Astrocyte (in vitro differentiated cells and primary cell): ENCODE measurements at regions not wholly inside any gene's neighbourhood (a gene's known extent, or its start where the extent isn't known, plus 50 kb on each side); places are given as distances from the start of the nearest gene placed in this dataset.

Source experiments
- DNase-seq: peaks from one replicate; pipeline ENCODE4 v3.0.0-alpha.2; 2010; ENCODE audit warnings: low read depth
- FAIRE-seq: peaks from 2 replicates; lab custom pipeline; 2011; peaks lifted over from hg19 to GRCh38; lab: Jason Lieb, UNC
- H2AFZ ChIP-seq: 2 replicates; pipeline ENCODE4 v1.6.0; 2012; ENCODE audit warnings: low read depth, low read length, inconsistent platforms
- H3K27ac ChIP-seq: 2 replicates; pipeline ENCODE4 v1.5.1; 2011; ENCODE audit warnings: low read depth, low read length, inconsistent platforms
- H3K27me3 ChIP-seq: 2 replicates; pipeline ENCODE4 v1.6.0; 2011; ENCODE audit warnings: low read length, inconsistent platforms; ENCODE audit not compliant: insufficient read depth
- H3K36me3 ChIP-seq: 2 replicates; pipeline ENCODE4 v1.5.1; 2011; ENCODE audit warnings: low read length, inconsistent platforms; ENCODE audit not compliant: insufficient read depth
- H3K4me1 ChIP-seq: 2 replicates; pipeline ENCODE4 v1.5.1; 2011; ENCODE audit warnings: low read length, inconsistent platforms; ENCODE audit not compliant: insufficient read depth
- H3K4me2 ChIP-seq: 2 replicates; pipeline ENCODE4 v1.6.0; 2012; ENCODE audit warnings: low read length, inconsistent platforms
- H3K4me3 ChIP-seq: 2 replicates; pipeline ENCODE4 v1.5.1; 2011; ENCODE audit warnings: low read depth, mild to moderate bottlenecking, low read length, inconsistent platforms; ENCODE audit not compliant: insufficient read depth
- H3K79me2 ChIP-seq: 2 replicates; pipeline ENCODE4 v1.6.0; 2012; ENCODE audit warnings: mild to moderate bottlenecking, low read length, inconsistent platforms; ENCODE audit not compliant: insufficient read depth
- H3K9ac ChIP-seq: 2 replicates; pipeline ENCODE4 v1.6.0; 2012; ENCODE audit warnings: mild to moderate bottlenecking, low read length, inconsistent platforms
- H3K9me3 ChIP-seq: 2 replicates; pipeline ENCODE4 v1.5.1; 2012; ENCODE audit warnings: low read depth, mild to moderate bottlenecking, low read length, inconsistent platforms; ENCODE audit not compliant: insufficient read depth
- H4K20me1 ChIP-seq: 2 replicates; pipeline ENCODE4 v1.6.0; 2012; ENCODE audit warnings: low read length, inconsistent platforms; ENCODE audit not compliant: insufficient read depth
- H3K27ac Mint-ChIP-seq: one replicate; pipeline ENCODE4 v1.8.0; 2021; ENCODE audit warnings: mild to moderate bottlenecking, mixed read lengths; ENCODE audit not compliant: unreplicated experiment
- H3K27me3 Mint-ChIP-seq: one replicate; pipeline ENCODE4 v1.8.0; 2021; ENCODE audit warnings: low read depth, mixed read lengths; ENCODE audit not compliant: unreplicated experiment
- H3K36me3 Mint-ChIP-seq: one replicate; pipeline ENCODE4 v1.8.0; 2021; ENCODE audit warnings: low read depth, mixed read lengths; ENCODE audit not compliant: unreplicated experiment
- H3K4me1 Mint-ChIP-seq: one replicate; pipeline ENCODE4 v1.8.0; 2021; ENCODE audit warnings: low read depth, mixed read lengths; ENCODE audit not compliant: unreplicated experiment
- H3K4me3 Mint-ChIP-seq: one replicate; pipeline ENCODE4 v1.8.0; 2021; ENCODE audit warnings: mild to moderate bottlenecking, moderate library complexity, mixed read lengths; ENCODE audit not compliant: unreplicated experiment
- H3K9me3 Mint-ChIP-seq: one replicate; pipeline ENCODE4 v1.8.0; 2021; ENCODE audit warnings: mild to moderate bottlenecking, mixed read lengths; ENCODE audit not compliant: unreplicated experiment
- EZH2 ChIP-seq: IDR thresholded peaks from 2 replicates; pipeline ENCODE4 v1.6.1; 2012; ENCODE audit warnings: mild to moderate bottlenecking, low read length, inconsistent platforms; ENCODE audit not compliant: insufficient read depth
- TF ChIP-seq, protein P1 (sequence below): IDR thresholded peaks from 2 replicates; pipeline ENCODE4 v1.5.1; 2011; ENCODE audit warnings: low read depth, mild to moderate bottlenecking, inconsistent platforms, low read length, moderate library complexity; ENCODE audit not compliant: insufficient read depth

DNA sequence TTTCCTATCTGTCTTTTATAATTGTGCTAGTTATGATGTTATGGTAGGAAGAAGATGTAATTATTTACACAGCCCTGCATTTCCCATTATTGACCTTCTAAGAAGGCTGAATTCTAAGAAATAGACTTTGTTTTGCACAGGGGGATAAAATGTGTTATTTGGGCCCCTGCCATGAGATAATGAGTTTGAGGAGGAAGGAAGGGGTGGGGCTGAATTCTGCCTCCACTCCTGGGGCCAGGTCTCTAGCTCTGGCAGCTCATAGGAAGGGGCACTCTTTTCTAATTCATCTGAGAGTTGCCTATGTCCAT, 69.2 kb upstream of the GOLGA8B start:
- Histone ChIP-seq H3K79me2 (no peaks in the 10 kb centered on the region), H2AFZ (no peak overlapping the region), H4K20me1 (no peaks in the 10 kb centered on the region), H3K4me2 (no peak overlapping the region), H3K36me3 (no peaks in the 10 kb centered on the region), H3K4me1 (no peaks in the 10 kb centered on the region), H3K4me3 (no peak overlapping the region), H3K9me3 (no peaks in the 10 kb centered on the region), H3K27ac (no peak overlapping the region), H3K27me3 (no peaks in the 10 kb centered on the region), H3K9ac (no peak overlapping the region)
- Mint-ChIP-seq H3K27ac (no peak overlapping the region), H3K4me3 (no peak overlapping the region), H3K4me1 (peaks cover 16% of the 10 kb centered on the region), H3K27me3 (no peaks in the 10 kb centered on the region), H3K36me3 (no peaks in the 10 kb centered on the region), H3K9me3 (no peaks in the 10 kb centered on the region)
- TF ChIP-seq EZH2 = no peak
- FAIRE-seq (no peak), DNase-seq (no peak)

- no peaks in the 10 kb centered on the region for H3K4me1 ChIP-seq
- no peak overlapping the region for H3K27ac ChIP-seq
- no peak overlapping the region for H3K4me2 ChIP-seq
- H3K4me3 ChIP-seq = no peak overlapping the region
- FAIRE-seq (no peak), DNase-seq (no peak)
- no peaks in the 10 kb centered on the region for H3K27me3 ChIP-seq
- Mint-ChIP-seq H3K27ac (no peak overlapping the region), H3K9me3 (no peaks in the 10 kb centered on the region), H3K4me1 (peaks cover 16% of the 10 kb centered on the region), H3K27me3 (no peaks in the 10 kb centered on the region), H3K4me3 (no peak overlapping the region), H3K36me3 (no peaks in the 10 kb centered on the region)
- no peak overlapping the region for H3K9ac ChIP-seq
- H3K9me3 ChIP-seq = no peaks in the 10 kb centered on the region
- no peak overlapping the region for H2AFZ ChIP-seq
- H3K36me3 ChIP-seq = no peaks in the 10 kb centered on the region
- H4K20me1 ChIP-seq = no peaks in the 10 kb centered on the region
- no peaks in the 10 kb centered on the region for H3K79me2 ChIP-seq
- TF ChIP-seq EZH2 = no peak
- TF ChIP-seq, protein P1, sequence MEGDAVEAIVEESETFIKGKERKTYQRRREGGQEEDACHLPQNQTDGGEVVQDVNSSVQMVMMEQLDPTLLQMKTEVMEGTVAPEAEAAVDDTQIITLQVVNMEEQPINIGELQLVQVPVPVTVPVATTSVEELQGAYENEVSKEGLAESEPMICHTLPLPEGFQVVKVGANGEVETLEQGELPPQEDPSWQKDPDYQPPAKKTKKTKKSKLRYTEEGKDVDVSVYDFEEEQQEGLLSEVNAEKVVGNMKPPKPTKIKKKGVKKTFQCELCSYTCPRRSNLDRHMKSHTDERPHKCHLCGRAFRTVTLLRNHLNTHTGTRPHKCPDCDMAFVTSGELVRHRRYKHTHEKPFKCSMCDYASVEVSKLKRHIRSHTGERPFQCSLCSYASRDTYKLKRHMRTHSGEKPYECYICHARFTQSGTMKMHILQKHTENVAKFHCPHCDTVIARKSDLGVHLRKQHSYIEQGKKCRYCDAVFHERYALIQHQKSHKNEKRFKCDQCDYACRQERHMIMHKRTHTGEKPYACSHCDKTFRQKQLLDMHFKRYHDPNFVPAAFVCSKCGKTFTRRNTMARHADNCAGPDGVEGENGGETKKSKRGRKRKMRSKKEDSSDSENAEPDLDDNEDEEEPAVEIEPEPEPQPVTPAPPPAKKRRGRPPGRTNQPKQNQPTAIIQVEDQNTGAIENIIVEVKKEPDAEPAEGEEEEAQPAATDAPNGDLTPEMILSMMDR = no peak
Observed at GRCh38 chr15:34651997-34652725, 68.7 kb upstream of the GOLGA8B start.

- no peak overlapping the region for H3K4me3 ChIP-seq
- no peaks in the 10 kb centered on the region for H3K36me3 ChIP-seq
- Mint-ChIP-seq H3K9me3 (no peaks in the 10 kb centered on the region), H3K27ac (peak overlapping the region; percentile 89), H3K36me3 (no peaks in the 10 kb centered on the region), H3K27me3 (no peaks in the 10 kb centered on the region), H3K4me3 (peak overlapping the region; percentile 40), H3K4me1 (peaks cover 13% of the 10 kb centered on the region)
- H3K9ac ChIP-seq = no peak overlapping the region
- peak overlapping the region; percentile 55 for H3K27ac ChIP-seq
- no peaks in the 10 kb centered on the region for H3K79me2 ChIP-seq
- peak; percentile 88 for DNase-seq
- no peaks in the 10 kb centered on the region for H3K9me3 ChIP-seq
- peak overlapping the region; percentile 26 for H3K4me2 ChIP-seq
- no peaks in the 10 kb centered on the region for H3K4me1 ChIP-seq
- H2AFZ ChIP-seq = no peak overlapping the region
- peak; percentile 45 for FAIRE-seq
- TF ChIP-seq EZH2 = no peak
- TF ChIP-seq, protein P1 = no peak
- no peaks in the 10 kb centered on the region for H4K20me1 ChIP-seq
- H3K27me3 ChIP-seq = no peaks in the 10 kb centered on the region
Observed at GRCh38 chr15:34650177-34650576, 66.7 kb upstream of the GOLGA8B start.
